OCI-M2 (cell line): ENCODE measurements at regions not wholly inside any gene's neighbourhood (a gene's known extent, or its start where the extent isn't known, plus 50 kb on each side); places are given as distances from the start of the nearest gene placed in this dataset.

ENCODE experiments used
- DNase-seq: peaks from one replicate; lab custom pipeline; 2025; ENCODE audit not compliant: unreplicated experiment; lab: John Stamatoyannopoulos, UW

GRCh38 chr11:122323754-122324421 is 207.9 kb upstream of the BLID start:
- no peak for DNase-seq

- DNase-seq, result no peak
These were observed 206.3 kb upstream of the BLID start for GRCh38 chr11:122322329-122322728.

- DNase-seq, result no peak
These were observed 204.7 kb upstream of the BLID start for GRCh38 chr11:122320671-122321070.

GRCh38 chr11:122319691-122320620 is 203.9 kb upstream of the BLID start:
- no peak for DNase-seq

DNA sequence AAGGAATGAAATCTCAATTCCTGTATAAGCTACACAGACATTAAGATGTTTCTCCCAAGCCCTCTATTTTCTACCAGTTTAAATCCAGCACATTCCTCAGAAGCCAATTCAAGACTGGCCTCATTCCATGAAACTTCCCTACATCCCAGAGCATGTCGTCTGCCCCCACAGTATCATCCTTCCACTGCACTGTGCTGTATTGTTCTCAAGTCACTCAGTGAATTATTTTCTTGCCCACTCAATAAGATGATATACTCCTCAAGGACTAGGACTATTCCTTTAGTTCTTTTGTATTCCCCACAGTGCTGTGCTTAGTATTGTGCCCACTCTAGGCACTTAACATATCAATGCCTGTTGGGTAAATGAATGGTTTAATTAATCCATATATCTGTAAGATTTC is 203.1 kb upstream of the BLID start:
- DNase-seq, result no peak

- no peak for DNase-seq
These were observed 201.3 kb upstream of the BLID start for GRCh38 chr11:122317305-122317704.

GRCh38 chr11:122313581-122313980 is 197.6 kb upstream of the BLID start:
- DNase-seq, result no peak

GRCh38 chr11:122311216-122311755 is 195.3 kb upstream of the BLID start:
- DNase-seq, result no peak

DNA sequence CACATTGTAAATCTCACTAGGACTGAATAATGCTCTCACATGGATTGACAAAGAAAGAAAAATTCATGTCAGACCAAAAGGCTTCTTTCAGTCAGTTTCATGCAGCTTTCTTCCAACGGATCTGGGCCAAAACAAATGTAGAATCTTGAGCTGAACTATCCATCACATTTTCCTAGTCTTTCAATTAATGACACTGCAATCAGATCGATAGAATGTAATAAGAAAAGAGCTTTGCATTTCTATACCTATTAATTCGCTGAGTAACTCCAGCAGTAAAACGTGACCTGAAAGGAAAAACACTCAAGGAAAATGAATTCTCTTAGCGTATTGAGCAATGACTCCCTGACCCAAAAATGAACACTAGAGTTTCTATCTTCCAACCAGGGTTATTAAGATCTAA is 194.8 kb upstream of the BLID start:
- DNase-seq, result no peak

DNA sequence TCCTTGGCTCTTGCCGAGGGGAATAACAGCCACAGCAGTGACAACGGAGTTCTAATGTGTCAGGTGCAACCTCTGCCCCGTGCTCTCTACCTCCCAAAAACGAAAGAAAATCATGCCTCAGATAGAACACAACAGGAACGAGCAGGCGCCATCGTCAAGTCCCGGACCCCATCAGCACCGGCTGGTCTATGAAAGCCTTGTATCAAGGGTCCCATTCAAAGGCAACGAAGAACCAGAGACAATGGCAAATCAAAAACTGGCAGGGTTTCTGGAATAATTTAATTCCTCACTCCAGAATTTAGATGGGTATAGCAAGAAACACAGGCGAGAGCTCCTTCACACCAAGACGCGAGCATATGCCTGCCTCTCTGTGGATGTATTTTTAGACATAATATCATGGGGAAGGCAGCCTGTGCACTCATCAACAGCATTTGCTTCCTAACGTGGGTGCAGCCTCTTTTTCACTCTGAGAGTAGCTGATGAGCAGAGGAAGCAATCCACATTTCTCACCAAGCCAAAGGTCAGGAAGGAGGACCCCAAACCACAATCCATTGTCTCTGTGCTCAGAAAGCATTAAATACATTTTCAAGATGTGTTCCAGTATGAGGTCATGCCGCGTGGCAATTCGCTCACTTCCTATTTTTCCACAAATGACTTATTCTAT is 193.4 kb upstream of the BLID start:
- no peak for DNase-seq

DNA sequence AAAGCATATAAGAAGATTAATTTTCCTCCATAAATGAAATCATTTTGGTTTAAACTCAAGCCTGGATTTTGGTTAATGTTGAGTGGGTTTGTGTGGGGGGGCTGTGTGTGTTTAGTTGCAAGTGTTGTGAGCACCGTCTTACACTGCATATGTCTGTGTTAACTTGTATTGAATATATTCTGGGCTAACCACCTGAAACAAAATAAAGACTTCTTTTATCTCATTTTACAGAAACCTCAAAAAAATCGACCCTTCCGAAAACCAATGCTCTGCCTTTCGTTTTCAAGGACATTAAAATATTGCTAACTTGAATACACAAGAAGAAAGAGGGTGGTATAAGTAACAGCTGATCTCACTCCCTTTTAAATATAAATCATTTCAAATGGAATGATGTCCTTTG is 192.2 kb upstream of the BLID start:
- DNase-seq, result no peak

DNA sequence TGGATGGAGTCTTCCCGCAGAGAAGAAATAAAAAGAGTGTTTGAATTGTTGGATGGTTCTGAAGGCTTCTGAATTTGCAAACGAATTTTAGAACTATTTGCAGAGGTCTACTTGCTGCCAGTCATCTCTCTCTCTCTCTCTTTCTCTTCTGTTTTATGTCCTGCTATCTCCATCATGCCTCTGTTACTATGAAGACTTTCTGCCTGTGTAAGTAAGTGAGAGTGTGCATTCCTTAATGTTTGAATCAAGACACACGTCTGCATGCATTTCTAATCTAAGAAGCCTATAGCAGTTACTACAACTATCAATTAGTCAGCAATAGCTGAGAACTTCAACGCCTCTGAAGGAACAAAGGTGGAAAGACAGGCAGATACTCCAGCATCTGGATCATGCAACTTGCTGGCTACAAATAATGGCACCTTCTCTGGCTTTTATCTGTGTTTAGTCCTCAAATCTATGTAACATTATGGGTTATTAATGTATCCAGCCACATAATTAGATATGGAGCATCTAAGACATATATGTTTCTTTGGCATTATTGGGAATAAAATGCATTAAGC is 191.5 kb upstream of the BLID start:
- DNase-seq, result no peak

DNA sequence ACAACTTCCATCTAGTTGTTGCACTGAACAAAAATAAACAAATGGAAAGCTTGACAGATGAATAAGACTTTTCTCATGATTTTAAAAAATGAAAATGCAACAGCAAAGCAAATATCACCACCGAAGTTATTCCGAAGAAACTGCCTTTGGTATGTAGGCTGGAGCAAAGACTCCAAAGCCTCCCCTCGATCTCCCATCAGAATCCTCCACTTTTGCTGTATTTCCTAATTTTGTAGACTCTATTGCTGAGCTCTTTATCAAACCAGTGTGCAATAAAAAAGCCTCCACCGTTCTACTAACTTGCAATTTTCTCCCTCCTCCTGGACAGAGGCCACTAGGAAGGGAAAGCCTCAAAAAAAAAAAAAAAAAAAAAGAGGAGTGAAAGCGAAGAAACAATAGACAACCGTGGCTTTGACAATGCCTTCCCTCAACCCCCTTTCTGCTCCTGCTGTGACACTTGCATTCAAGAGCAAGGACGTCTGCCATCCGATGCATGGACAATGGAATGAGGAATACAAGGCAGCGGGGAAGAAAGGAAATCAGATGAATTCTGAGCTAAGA is 190.9 kb upstream of the BLID start:
- no peak for DNase-seq

- no peak for DNase-seq
These were observed 189.7 kb upstream of the BLID start for GRCh38 chr11:122305426-122306320.

GRCh38 chr11:122304973-122305372 is 189.0 kb upstream of the BLID start:
- no peak for DNase-seq

- no peak for DNase-seq
These were observed 188.3 kb upstream of the BLID start for GRCh38 chr11:122304306-122304705.

GRCh38 chr11:122294041-122294440 is 178.0 kb upstream of the BLID start:
- DNase-seq, result no peak

DNA sequence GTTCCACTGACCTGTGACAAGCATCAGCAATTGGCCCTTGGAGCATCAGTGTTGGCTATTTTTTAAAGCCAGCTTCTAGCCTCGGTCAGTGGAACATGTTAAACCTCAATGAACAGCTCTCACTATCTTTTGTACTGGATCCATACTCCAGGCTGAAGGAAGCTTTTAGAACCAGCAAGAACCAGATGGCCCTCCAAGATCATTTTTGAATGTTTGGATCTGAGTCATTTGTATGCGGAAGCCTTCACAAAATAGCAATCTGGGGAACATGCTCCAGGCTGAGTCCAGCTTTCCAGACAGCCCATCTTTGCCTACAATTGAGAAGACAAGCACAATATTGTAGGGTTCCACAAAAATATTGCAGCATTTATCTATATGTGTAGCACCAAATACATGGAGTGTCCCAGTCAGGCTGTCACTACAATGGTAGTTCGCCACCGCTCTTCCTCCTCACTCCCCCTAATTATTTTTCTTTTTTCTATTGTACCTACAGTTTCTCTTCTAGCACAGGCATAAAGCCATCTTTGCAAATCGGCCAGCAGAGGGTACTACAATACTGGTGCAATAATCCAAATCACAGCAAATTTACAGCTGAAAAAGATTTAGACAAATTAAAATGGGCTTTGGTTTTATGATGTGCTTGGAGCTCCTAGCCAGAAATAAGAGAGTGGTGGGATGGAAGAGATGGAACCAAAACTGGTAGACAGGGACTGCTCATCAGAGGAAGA is 177.4 kb upstream of the BLID start:
- DNase-seq, result no peak

DNA sequence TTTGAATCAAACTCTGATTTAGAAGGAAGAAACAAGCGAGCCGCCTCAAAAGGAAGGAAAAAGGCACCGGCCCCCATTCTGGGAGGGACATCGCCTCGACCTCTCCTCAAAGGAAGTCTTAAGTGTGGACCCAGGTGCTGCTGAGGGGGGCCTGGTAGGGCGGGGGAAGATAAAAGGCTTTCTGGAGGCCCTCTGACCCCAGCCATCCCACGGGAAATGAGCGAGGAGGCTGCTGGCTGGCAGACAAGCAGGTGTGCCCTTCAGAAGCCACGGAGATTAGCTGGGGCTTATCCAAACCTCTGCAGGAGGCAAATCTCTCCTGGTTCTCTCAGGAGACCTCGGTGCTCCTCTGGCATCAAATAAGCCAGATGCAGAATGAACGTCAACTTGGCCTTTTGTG is 171.4 kb upstream of the BLID start:
- DNase-seq, result no peak
